ENCODE measurements at regions not wholly inside any gene's neighbourhood (a gene's known extent, or its start where the extent isn't known, plus 50 kb on each side); places are given as distances from the start of the nearest gene placed in this dataset.

GRCh38 chr6:127404133-127404532 is 55.1 kb downstream of the KIAA0408 start:
- Histone ChIP-seq H2AFZ (ENCODE audit: low read length) (no peak overlapping the region), H3K4me1 (ENCODE audit: insufficient read depth, low read length, poor library complexity, severe bottlenecking) (no peaks in the 10 kb centered on the region), H3K79me2 (ENCODE audit: insufficient read depth, low read depth, low read length) (no peaks in the 10 kb centered on the region), H3K9me2 (ENCODE audit: insufficient read depth, low read length) (no peaks in the 10 kb centered on the region), H4K20me1 (ENCODE audit: insufficient read depth, low read length) (no peaks in the 10 kb centered on the region), H3K9me3 (ENCODE audit: low read length) (no peaks in the 10 kb centered on the region), H3K36me3 (ENCODE audit: insufficient read depth, low read length) (no peaks in the 10 kb centered on the region), H3K4me3 (ENCODE audit: low read depth, low read length, poor library complexity, severe bottlenecking) (no peak overlapping the region), H3K27ac (ENCODE audit: low read depth, low read length, poor library complexity, severe bottlenecking) (no peak overlapping the region), H3K4me2 (ENCODE audit: low read length) (no peak overlapping the region)
- TF ChIP-seq EZH2phosphoT487 (IDR thresholded peaks at IDR 0.05; ENCODE audit: borderline replicate concordance, low read depth, low read length) (no peak), CTCF (conservative IDR thresholded peaks at IDR 0.05; ENCODE audit: low read length) (no peak)
- no peak for DNase-seq (ENCODE audit: low spot score)
- BruUV-seq (replicated peaks) = no TSS peak
- ChIA-PET CTCF (ENCODE audit: unreplicated experiment) (no interaction called here), POLR2A (no interaction called here)
- intact Hi-C loops (cut with micrococcal nuclease; ENCODE audit: unreplicated experiment) = no loop called here

DNA sequence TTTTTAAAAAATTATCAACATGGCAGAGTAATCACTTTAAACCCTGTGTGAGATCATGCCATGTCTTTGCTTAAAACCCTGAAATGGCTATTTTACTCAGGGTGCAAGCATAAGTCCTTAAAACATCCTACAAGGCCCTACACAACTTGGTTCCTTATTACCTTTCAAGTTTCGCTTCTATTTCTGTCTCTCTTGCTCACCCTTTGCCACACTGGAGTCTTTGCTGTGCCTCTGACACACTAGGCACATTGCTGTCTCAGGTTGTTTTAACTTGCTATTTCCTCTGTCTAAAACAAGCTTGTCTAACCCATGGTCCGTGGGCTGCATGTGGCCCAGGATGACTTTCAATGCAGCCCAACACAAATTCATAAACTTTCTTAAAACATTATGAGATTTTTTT is 55.6 kb downstream of the KIAA0408 start:
- TF ChIP-seq EZH2phosphoT487 (IDR thresholded peaks at IDR 0.05; ENCODE audit: borderline replicate concordance, low read depth, low read length) = no peak
- TF ChIP-seq CTCF (conservative IDR thresholded peaks at IDR 0.05; ENCODE audit: low read length) = no peak
- CTCF ChIA-PET (ENCODE audit: unreplicated experiment) = no interaction called here
- no peak overlapping the region for H3K27ac ChIP-seq (ENCODE audit: low read depth, low read length, poor library complexity, severe bottlenecking)
- no peak for DNase-seq (ENCODE audit: low spot score)
- no TSS peak for BruUV-seq (replicated peaks)
- H2AFZ ChIP-seq (ENCODE audit: low read length) = no peak overlapping the region
- H3K9me2 ChIP-seq (ENCODE audit: insufficient read depth, low read length) = no peaks in the 10 kb centered on the region
- H3K79me2 ChIP-seq (ENCODE audit: insufficient read depth, low read depth, low read length) = no peaks in the 10 kb centered on the region
- H3K4me3 ChIP-seq (ENCODE audit: low read depth, low read length, poor library complexity, severe bottlenecking) = no peak overlapping the region
- H3K4me2 ChIP-seq (ENCODE audit: low read length) = no peak overlapping the region
- no peaks in the 10 kb centered on the region for H3K36me3 ChIP-seq (ENCODE audit: insufficient read depth, low read length)
- POLR2A ChIA-PET = no interaction called here
- intact Hi-C loops (cut with micrococcal nuclease; ENCODE audit: unreplicated experiment) = no loop called here
- no peaks in the 10 kb centered on the region for H3K4me1 ChIP-seq (ENCODE audit: insufficient read depth, low read length, poor library complexity, severe bottlenecking)
- no peaks in the 10 kb centered on the region for H4K20me1 ChIP-seq (ENCODE audit: insufficient read depth, low read length)
- no peaks in the 10 kb centered on the region for H3K9me3 ChIP-seq (ENCODE audit: low read length)

GRCh38 chr6:127402890-127403617 is 56.1 kb downstream of the KIAA0408 start:
- Histone ChIP-seq H3K4me2 (ENCODE audit: low read length) (no peak overlapping the region), H3K27ac (ENCODE audit: low read depth, low read length, poor library complexity, severe bottlenecking) (no peak overlapping the region), H3K9me3 (ENCODE audit: low read length) (no peaks in the 10 kb centered on the region), H3K36me3 (ENCODE audit: insufficient read depth, low read length) (no peaks in the 10 kb centered on the region), H3K79me2 (ENCODE audit: insufficient read depth, low read depth, low read length) (no peaks in the 10 kb centered on the region), H3K9me2 (ENCODE audit: insufficient read depth, low read length) (no peaks in the 10 kb centered on the region), H3K4me1 (ENCODE audit: insufficient read depth, low read length, poor library complexity, severe bottlenecking) (no peaks in the 10 kb centered on the region), H3K4me3 (ENCODE audit: low read depth, low read length, poor library complexity, severe bottlenecking) (no peak overlapping the region), H4K20me1 (ENCODE audit: insufficient read depth, low read length) (no peaks in the 10 kb centered on the region), H2AFZ (ENCODE audit: low read length) (no peak overlapping the region)
- no TSS peak for BruUV-seq (replicated peaks)
- TF ChIP-seq CTCF (conservative IDR thresholded peaks at IDR 0.05; ENCODE audit: low read length) = no peak
- TF ChIP-seq EZH2phosphoT487 (IDR thresholded peaks at IDR 0.05; ENCODE audit: borderline replicate concordance, low read depth, low read length) = no peak
- DNase-seq (ENCODE audit: low spot score) = no peak
- POLR2A ChIA-PET = no interaction called here
- CTCF ChIA-PET (ENCODE audit: unreplicated experiment) = no interaction called here
- intact Hi-C loops (cut with micrococcal nuclease; ENCODE audit: unreplicated experiment) = no loop called here
